A549 (cell line): ENCODE measurements at regions not wholly inside any gene's neighbourhood (a gene's known extent, or its start where the extent isn't known, plus 50 kb on each side); places are given as distances from the start of the nearest gene placed in this dataset.
A peak's percentile ranks its signal among the peaks of the same experiment; 100 is the strongest.

Experiments used
- ATAC-seq, 2 experiments: fragments of 200-7000 bp in 1 of 2; fragments of >200 bp in 1 of 2; cut with Nextera tagmentation in 1 of 2; cut with Tn5 transposase in 1 of 2; 3 replicates each; pipeline versions ENCODE4 v1.8.0 to v1.9.1; 2018 to 2020; ENCODE audit warnings: mild to moderate bottlenecking in 1 of 2, moderate library complexity in 1 of 2
- CTCF ChIA-PET: fragments of 300-600 bp; sonication (Branson Sonifier 250); formaldehyde crosslinking; extraction: SDS; loops from one replicate; lab custom pipeline; 2021; ENCODE audit warnings: antibody characterized with exemption, inconsistent platforms; lab: Yijun Ruan, JAX
- POLR2A ChIA-PET: fragments of 350-600 bp; formaldehyde crosslinking; extraction: SDS; loops from one replicate; lab custom pipeline; 2021; ENCODE audit warnings: antibody characterized with exemption, inconsistent platforms; lab: Yijun Ruan, JAX
- DNase-seq, 2 experiments: peaks; one replicate each; pipeline versions ENCODE4 v3.0.0 to v3.0.0-alpha.2; 2011 to 2016; ENCODE audit warnings: low read depth in 1 of 2, low spot score in 1 of 2
- FAIRE-seq: peaks from 2 replicates; lab custom pipeline; 2011; peaks lifted over from hg19 to GRCh38; lab: Jason Lieb, UNC
- H3K27ac ChIP-seq, 2 experiments: fragments of >200 bp; sonication (Bioruptor Twin); formaldehyde crosslinking; 3 replicates each; pipeline ENCODE4 v1.5.1; 2016 to 2017
- H3K4me1 ChIP-seq: fragments of >200 bp; sonication (Bioruptor Twin); formaldehyde crosslinking; 3 replicates; pipeline ENCODE4 v1.6.1; 2016
- H3K4me2 ChIP-seq: fragments of >200 bp; sonication (Bioruptor Twin); formaldehyde crosslinking; 3 replicates; pipeline ENCODE4 v1.6.1; 2016
- H3K4me3 ChIP-seq: fragments of >200 bp; sonication (Bioruptor Twin); formaldehyde crosslinking; 3 replicates; pipeline ENCODE4 v1.5.1; 2016
- H3K9me3 ChIP-seq: fragments of >200 bp; sonication (Bioruptor Twin); formaldehyde crosslinking; 3 replicates; pipeline ENCODE4 v1.6.1; 2016
- BHLHE40 ChIP-seq: IDR thresholded peaks from 2 replicates; pipeline ENCODE4 v1.6.1; 2012; ENCODE audit warnings: low read depth, low read length, inconsistent platforms
- CBX8 ChIP-seq: fragments of 200-600 bp; sonication (generic); IDR thresholded peaks from 2 replicates; pipeline ENCODE4 v1.6.1; 2016
- CHD2 ChIP-seq: fragments of 150-350 bp; IDR thresholded peaks from 2 replicates; pipeline ENCODE4 v1.6.1; 2014; ENCODE audit warnings: low read length; ENCODE audit not compliant: partially characterized antibody
- CHD4 ChIP-seq: fragments of 200-600 bp; sonication (generic); IDR thresholded peaks from 2 replicates; pipeline ENCODE4 v1.6.1; 2016; ENCODE audit warnings: antibody characterized with exemption, mild to moderate bottlenecking, borderline replicate concordance
- ESRRA ChIP-seq: fragments of 150-350 bp; IDR thresholded peaks from 2 replicates; pipeline ENCODE4 v1.6.1; 2014; ENCODE audit warnings: mild to moderate bottlenecking, low read length, borderline replicate concordance
- FOSB ChIP-seq: fragments of 250-450 bp; sonication (Bioruptor Pico); IDR thresholded peaks from 2 replicates; pipeline ENCODE4 v1.5.0; 2020; ENCODE audit warnings: mild to moderate bottlenecking, moderate library complexity
- FOSL2 ChIP-seq, 2 experiments: fragments of 450-650 bp in 1 of 2; fragments of >200 bp in 1 of 2; sonication (Bioruptor Twin) in 1 of 2; formaldehyde crosslinking; IDR thresholded peaks; 2 replicates each; pipeline versions ENCODE4 v1.5.0 to v1.6.1; 2016 to 2020; ENCODE audit warnings: mild to moderate bottlenecking in 1 of 2, moderate library complexity in 1 of 2
- HDAC2 ChIP-seq: fragments of 200-600 bp; sonication (generic); IDR thresholded peaks from 2 replicates; pipeline ENCODE4 v1.6.1; 2016
- HOXB13 ChIP-seq: fragments of 250-450 bp; sonication (Bioruptor Pico); IDR thresholded peaks from 2 replicates; pipeline ENCODE4 v1.5.0; 2020; ENCODE audit warnings: low read depth, mild to moderate bottlenecking, moderate library complexity
- MAFK ChIP-seq: fragments of 450-650 bp; IDR thresholded peaks from 2 replicates; pipeline ENCODE4 v1.6.1; 2014; ENCODE audit not compliant: partially characterized antibody
- MYC ChIP-seq: IDR thresholded peaks from 2 replicates; pipeline ENCODE4 v1.6.1; 2012; ENCODE audit warnings: mild to moderate bottlenecking, inconsistent platforms, low read length, improper control_type of control experiment, borderline replicate concordance
- PHF8 ChIP-seq: fragments of 200-600 bp; sonication (generic); IDR thresholded peaks from 2 replicates; pipeline ENCODE4 v1.6.1; 2016; ENCODE audit warnings: low read depth, mild to moderate bottlenecking, antibody characterized with exemption, moderate library complexity, borderline replicate concordance
- POLR2AphosphoS2 ChIP-seq: conservative IDR thresholded peaks from 2 replicates; pipeline ENCODE4 v1.6.1; 2012; ENCODE audit warnings: low read length, improper control_type of control experiment, inconsistent platforms
- WGBS: methylation state at CpG from one replicate; pipeline ENCODE4 v1.1.6; 2017; ENCODE audit errors: missing lambda C conversion rate; 5-methylcytosine and 5-hydroxymethylcytosine counted together
- TF ChIP-seq, protein P1 (sequence below): IDR thresholded peaks from 2 replicates; pipeline ENCODE4 v1.6.1; 2012

GRCh38 chr1:242747233-242747632 is 222.7 kb upstream of the PLD5 start:
- Histone ChIP-seq H3K9me3 (no peaks in the 10 kb centered on the region), H3K4me1 (peaks cover 4% of the 10 kb centered on the region; the same call in 1 of the 3 replicates), H3K4me2 (no peak overlapping the region), H3K4me3 (no peak overlapping the region), H3K27ac (no peak overlapping the region)
- POLR2A ChIA-PET: no interaction called here
- CTCF ChIA-PET: no interaction called here
- no peak for DNase-seq
- no peak for ATAC-seq
- 66% methylated on average over 5 of the region's 5 CpGs for WGBS
- FAIRE-seq: no peak
- no peak for TF ChIP-seq POLR2AphosphoS2
- no peak for TF ChIP-seq CHD4
- TF ChIP-seq FOSB (CRISPR knock-in tag): no peak

DNA sequence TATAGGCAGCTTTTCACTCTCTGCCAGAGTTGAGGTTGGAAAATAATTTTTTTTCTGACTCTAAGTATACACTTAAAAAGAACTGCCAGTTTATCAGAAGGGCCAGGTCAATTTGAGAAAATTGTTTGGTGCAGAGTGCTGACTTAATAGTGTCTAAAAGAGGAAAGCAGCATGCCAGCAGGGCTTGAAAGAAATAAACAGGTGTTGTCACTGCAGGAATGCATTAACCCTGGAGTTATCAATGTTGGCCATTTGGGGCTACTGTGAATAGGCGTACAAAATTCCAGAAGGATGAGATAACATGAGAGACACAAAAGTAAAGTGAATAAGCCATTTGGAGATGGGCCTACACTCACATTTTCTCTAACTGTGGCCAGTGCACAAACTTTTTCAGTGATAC is 220.6 kb upstream of the PLD5 start:
- no peak for TF ChIP-seq HDAC2
- TF ChIP-seq PHF8: no peak
- TF ChIP-seq HOXB13 (CRISPR knock-in tag): no peak
- no peak for TF ChIP-seq MYC
- TF ChIP-seq CHD2: no peak
- no peak for TF ChIP-seq ESRRA
- TF ChIP-seq, protein P1, sequence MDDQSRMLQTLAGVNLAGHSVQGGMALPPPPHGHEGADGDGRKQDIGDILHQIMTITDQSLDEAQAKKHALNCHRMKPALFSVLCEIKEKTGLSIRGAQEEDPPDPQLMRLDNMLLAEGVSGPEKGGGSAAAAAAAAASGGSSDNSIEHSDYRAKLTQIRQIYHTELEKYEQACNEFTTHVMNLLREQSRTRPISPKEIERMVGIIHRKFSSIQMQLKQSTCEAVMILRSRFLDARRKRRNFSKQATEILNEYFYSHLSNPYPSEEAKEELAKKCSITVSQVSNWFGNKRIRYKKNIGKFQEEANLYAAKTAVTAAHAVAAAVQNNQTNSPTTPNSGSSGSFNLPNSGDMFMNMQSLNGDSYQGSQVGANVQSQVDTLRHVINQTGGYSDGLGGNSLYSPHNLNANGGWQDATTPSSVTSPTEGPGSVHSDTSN: no peak
- TF ChIP-seq, all 56 proteins: peak for 0
- DNase-seq: no peak
- no peak for ATAC-seq
- no peaks in the 10 kb centered on the region for H3K9me3 ChIP-seq
- peaks cover 4% of the 10 kb centered on the region; the same call in 1 of the 3 replicates for H3K4me1 ChIP-seq
- WGBS: 71% methylated on average over 1 of the region's 1 CpG
- no peak overlapping the region for H3K4me3 ChIP-seq
- no peak overlapping the region for H3K4me2 ChIP-seq
- POLR2A ChIA-PET: no interaction called here
- no peak for FAIRE-seq
- CTCF ChIA-PET: no interaction called here
- no peak overlapping the region for H3K27ac ChIP-seq

GRCh38 chr1:242743983-242744780 is 219.7 kb upstream of the PLD5 start:
- no peak for TF ChIP-seq BHLHE40
- TF ChIP-seq MAFK: peak; percentile 64
- Histone ChIP-seq H3K9me3 (no peaks in the 10 kb centered on the region), H3K4me1 (peaks cover 4% of the 10 kb centered on the region; the same call in 1 of the 3 replicates), H3K27ac (0 out of 6 replicates have a peak overlapping the region, but pooled peaks of 1 of the 2 experiments have one; percentile 20), H3K4me2 (no peak overlapping the region), H3K4me3 (no peak overlapping the region)
- ATAC-seq (no peak), FAIRE-seq (no peak), DNase-seq (no peak)
- ChIA-PET CTCF (no interaction called here), POLR2A (no interaction called here)
- WGBS: 86% methylated on average over 6 of the region's 6 CpGs

- Histone ChIP-seq H3K27ac (no peak overlapping the region), H3K4me3 (no peak overlapping the region), H3K4me1 (peaks cover 2% of the 10 kb centered on the region; the same call in 1 of the 3 replicates), H3K4me2 (no peak overlapping the region), H3K9me3 (no peaks in the 10 kb centered on the region)
- POLR2A ChIA-PET: no interaction called here
- TF ChIP-seq CBX8 (no peak), FOSL2 (IDR thresholded peaks at IDR 0.05) (no peak), FOSL2 (CRISPR knock-in tag; IDR thresholded peaks at IDR 0.05) (peak; percentile 51)
- ATAC-seq (no peak), DNase-seq (no peak), FAIRE-seq (no peak)
- CTCF ChIA-PET: no interaction called here
- WGBS: 55% methylated on average over 9 of the region's 9 CpGs
These were observed 214.5 kb upstream of the PLD5 start for GRCh38 chr1:242738702-242739645.
